Hematopoietic multipotent progenitor cell treated with erythropoietin and hydrocortisone succinate and interleukin-3 and kit ligand, for 15 days (in vitro differentiated cells): ENCODE measurements at regions not wholly inside any gene's neighbourhood (a gene's known extent, or its start where the extent isn't known, plus 50 kb on each side); places are given as distances from the start of the nearest gene placed in this dataset.
"Not testable (repeated sequence)": the region's sequence is repeated elsewhere in the genome, so short reads cannot be mapped to it uniquely, and the experiment has no call there.

Source experiments
- DNase-seq: peaks from one replicate; pipeline ENCODE4 v3.0.0-alpha.2; 2015; ENCODE audit warnings: low spot score

DNA sequence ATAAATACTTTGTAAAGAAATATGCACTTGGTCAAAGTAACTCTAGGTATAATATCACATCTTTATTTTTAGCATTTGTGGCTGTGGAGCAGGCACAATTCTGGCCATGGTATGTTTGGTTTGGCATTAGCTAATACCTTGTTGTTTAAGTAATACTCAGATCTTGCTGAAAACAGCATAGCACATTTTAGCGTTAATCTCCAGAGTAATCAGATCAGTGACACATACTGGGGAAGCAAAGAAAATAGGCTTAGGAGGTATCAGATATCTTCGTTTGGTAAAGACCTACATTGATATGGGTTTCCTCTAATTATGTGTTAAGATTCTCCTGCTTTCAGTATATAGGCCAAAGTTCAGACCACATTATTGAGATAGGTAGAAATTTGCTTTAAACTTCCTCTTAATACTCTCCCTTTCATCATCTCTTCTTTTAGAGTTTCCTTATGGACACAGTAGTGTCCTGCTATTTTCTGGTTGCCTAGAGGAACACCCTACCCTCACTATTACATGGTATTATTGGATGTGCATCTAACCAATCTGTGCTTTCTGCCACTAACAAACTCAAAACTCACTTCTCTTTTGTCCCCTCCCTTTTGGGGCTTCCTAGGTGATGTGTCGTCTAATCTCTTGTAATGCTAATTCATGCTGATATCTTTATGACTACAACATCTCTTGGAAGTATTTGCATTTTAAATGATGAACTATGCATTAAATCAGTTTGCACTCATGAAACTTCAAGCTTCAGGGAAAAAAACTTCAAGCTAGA, 437.3 kb upstream of the ADAMTSL1 start:
- DNase-seq: no peak

- DNase-seq: no peak
These were observed 436.0 kb upstream of the ADAMTSL1 start for GRCh38 chr9:18037981-18038380.

DNA sequence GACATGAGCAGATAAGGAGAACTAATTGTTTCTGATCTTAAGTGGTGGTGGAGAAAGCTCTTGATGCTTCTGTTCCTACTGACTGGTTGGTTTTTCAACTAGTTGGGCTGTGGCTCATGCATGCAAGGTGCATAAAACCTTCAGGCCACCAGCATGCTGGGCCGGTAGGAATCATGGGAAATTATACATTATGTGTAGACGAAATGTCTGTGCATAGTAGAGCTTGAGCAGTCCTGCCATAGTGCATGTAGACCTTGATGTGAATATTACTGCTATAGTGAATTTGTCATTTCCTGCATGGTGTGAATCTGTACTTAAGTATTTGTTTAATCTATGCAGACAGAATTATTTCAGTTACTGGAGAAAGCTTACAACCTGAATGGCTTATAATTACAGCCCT, 433.6 kb upstream of the ADAMTSL1 start:
- DNase-seq: no peak

DNA sequence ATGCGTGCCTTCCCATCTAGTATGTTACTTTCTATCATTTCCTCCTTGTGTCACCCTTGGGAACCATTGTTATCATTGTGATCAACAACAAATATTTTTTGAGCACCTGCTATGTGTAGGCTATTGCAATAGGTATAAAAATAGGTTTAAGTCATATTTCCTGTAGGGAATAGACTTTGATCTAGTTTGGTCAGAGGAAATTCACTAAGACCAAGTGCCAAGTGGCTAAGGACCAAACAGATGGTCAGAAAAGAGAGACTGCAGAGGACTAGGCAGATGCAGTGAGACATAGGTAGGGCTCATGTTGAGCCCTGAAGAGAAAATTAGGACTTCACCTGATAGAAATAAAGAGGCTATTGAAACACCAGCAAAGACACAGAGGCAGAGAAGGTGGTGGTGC, 430.0 kb upstream of the ADAMTSL1 start:
- no peak for DNase-seq

DNA sequence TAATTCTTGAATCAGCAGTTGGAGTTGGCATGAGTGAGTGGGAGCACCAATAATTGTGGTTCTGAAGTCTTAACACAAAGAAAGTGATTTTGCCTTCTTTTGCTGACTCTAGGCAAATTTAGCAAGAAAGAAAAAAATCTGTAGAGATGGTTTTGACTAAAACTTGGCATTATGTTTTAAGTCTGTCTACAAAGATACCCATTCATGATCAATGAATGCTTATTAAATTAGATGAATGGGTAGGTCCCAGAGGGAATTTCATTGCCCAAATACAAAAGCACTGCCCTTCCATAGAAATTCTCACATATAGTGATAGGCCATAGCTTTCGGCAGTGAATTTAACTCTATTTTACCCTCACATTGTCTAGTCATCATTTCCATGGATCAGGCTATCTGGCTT, 428.6 kb upstream of the ADAMTSL1 start:
- no peak for DNase-seq

DNA sequence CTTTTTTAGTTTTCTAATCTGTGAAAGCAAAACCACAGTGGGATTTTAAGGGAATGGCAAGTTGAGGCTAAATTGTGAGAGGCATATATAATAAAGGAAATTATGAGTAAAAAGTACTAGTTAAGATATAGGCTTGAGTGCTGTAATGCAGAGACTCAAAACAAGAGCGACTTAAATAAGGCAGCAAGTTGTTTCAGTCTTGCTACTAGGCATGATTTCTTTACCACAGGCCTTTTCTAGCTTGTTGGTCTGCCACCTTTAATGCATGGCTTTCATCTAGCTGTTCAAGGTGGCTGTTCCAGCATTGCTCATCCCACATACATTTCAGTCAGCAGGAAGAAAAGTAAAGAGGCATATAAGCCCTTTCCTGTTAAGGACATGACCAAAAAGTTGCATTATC, 427.9 kb upstream of the ADAMTSL1 start:
- no peak for DNase-seq

- DNase-seq: no peak
These were observed 422.3 kb upstream of the ADAMTSL1 start for GRCh38 chr9:18051638-18052037.

DNA sequence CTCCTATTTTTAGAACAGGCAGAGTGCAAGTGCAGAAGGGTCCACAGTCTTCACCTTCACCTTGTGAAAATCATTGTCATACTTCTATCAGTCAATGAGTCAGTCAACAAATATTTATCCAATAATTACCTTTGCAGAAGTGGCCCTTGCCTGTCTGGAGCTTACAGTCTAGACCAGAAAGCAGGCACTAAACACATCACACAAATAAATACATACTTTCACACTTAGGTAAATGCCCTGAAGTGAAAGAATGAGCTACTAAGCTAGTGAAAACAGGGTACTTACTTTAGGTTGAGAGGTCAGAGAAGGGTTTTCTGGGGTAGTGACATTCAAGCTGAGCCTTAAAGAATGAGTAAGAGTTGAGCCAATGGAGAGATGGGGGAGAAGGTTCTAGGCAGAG, 421.9 kb upstream of the ADAMTSL1 start:
- DNase-seq: no peak

DNA sequence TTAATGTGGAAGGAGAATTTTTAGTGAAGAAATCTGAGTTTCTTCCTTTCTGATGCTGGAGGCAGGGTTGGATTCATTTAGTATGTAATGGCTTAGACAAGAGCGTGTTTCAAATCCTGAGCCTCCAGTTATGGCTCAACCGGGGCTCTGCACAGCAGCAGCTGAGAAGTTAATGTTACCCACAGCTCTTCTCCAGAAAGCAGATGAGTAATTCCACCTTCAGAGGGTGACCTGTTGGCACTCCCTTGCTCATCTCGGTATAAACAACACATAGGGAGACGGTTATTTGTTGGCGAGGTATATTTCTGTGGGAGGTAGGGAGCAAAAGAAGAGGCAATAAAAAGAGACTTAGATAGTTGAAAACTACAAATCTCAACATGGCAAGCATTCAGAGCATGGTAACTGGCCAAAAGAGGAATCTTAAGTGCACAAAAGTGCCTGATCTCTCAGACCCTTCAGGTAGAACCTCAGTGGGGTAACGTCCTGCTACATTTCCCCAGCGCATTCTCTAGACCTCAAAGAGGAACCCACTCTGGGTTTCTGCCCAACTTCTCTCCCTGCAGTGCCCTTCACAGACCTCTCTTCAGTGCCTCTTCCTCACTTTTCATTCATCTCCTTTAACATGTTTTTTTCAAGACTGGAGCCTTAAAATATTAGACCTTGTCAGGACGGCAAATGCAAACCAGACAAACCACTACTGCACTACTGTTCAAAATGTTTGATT, 417.5 kb upstream of the ADAMTSL1 start:
- no peak for DNase-seq

GRCh38 chr9:18056993-18057369, 417.0 kb upstream of the ADAMTSL1 start:
- DNase-seq: no peak

DNA sequence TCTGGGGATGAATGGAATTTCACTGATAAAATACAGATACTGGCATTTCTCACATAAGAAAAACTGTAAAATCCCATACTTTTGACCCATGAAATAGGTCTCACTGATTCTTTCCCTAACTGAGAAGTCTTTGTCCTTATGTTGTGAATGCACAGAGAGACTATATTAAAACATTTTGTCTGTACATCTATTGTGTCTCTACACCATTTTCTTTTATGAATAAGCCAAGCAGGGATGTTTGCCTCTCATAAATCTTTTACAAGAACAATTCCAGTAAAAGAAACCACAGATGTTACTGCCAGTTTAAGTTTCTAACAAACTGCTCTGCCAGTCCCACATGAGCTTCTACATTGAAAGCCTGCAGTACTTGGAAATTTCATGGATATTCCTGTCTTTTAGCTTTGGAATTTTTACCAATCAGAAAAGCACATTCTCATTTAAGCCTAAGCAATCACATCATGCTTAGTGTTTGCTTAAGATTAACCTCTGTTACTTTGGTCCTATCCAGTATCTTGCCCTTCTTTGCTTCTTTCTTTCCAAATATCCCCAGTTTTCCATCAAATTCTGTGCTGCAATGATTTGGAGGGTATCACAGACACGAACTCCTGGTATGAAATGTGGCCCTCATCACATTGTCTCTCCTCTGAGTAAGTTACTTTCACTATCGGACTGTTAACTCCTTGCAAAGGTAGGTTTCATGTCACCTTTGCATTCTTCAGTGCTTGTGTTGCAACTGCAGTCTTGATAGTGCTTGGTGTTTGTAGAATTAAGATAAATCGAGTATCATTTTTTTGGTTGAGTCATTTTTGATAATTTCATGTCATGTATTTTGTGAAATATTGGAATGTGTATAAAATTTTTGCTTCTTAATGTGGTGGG, 415.1 kb upstream of the ADAMTSL1 start:
- no peak for DNase-seq

DNA sequence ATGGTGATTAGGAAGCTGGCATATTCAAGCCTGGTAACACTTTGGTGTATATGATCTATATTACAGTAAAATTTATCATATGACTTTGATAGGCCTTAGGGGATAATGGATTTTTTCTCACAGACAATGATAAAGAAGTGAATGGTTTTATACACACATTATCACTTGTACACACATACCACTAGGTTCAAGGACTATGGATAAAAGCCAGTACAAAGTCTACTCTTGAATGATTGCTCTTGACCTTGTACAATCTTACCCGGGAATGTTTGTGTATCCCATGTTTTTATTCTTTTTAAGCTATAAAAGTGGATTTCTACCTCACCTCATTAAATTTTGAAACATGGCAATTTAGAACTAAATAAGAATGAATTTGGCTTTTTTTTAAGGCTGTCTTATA, 414.5 kb upstream of the ADAMTSL1 start:
- DNase-seq: no peak

- no peak for DNase-seq
These were observed 413.6 kb upstream of the ADAMTSL1 start for GRCh38 chr9:18060269-18060934.

- DNase-seq: no peak
These were observed 412.6 kb upstream of the ADAMTSL1 start for GRCh38 chr9:18061332-18061731.

GRCh38 chr9:18061856-18062255, 412.1 kb upstream of the ADAMTSL1 start:
- no peak for DNase-seq

DNA sequence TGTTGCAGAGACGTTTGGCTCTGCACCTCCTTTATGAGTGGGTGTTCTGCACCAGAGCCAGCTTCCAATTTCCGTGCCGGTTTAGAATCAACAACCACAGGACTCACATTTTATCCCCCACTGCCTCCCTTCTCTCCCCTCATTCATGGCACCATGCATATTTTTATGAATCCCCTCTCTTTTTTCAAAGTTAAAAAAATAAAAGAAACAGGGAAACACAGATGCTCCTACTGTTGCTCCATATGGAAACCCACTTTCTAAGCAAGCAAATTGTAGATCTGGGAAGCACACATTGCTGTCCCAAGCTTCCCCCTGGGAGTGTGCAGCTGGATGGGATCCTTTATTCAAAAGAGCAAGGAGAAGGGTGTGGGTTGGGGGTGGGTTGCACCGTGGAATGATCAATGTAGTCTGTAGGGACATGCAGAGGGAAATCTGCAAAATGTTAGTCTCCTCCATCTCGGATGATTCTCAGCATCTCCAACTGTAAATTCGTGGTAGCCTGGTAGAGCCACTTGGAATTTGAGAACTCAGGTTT, 410.0 kb upstream of the ADAMTSL1 start:
- DNase-seq: no peak

DNA sequence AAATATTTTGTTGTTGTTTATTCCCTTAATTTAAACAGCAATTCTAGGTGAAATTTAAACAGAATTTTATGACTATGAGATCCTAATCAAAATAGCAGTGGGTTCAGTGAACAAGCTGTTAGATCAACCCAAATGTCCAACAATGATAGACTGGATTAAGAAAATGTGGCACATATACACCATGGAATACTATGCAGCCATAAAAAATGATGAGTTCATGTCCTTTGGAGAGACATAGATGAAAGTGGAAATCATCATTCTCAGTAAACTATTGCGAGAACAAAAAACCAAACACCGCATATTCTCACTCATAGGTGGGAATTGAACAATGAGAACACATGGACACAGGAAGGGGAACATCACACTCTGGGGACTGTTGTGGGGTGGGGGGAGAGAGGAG, 407.3 kb upstream of the ADAMTSL1 start:
- not testable (repeated sequence) for DNase-seq

GRCh38 chr9:18067548-18068120, 406.3 kb upstream of the ADAMTSL1 start:
- no peak for DNase-seq

DNA sequence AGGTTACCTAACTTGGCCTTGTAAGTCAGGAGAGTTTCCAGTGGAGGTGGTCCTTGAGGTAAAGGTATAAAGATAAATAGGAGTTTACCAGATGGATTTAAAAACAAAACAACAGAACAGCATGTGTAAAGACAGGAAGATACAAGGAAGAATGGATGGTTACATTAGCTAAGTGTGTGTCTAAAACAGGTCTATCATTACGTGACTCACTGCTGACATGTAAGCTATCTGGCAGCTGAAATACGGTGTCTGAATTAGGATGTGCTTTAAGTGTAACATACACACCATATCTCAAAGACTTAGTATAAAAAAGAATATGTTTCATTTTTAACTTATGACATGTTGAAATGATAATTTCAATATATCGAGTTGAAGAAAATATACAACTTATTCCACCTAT, 405.1 kb upstream of the ADAMTSL1 start:
- DNase-seq: no peak

DNA sequence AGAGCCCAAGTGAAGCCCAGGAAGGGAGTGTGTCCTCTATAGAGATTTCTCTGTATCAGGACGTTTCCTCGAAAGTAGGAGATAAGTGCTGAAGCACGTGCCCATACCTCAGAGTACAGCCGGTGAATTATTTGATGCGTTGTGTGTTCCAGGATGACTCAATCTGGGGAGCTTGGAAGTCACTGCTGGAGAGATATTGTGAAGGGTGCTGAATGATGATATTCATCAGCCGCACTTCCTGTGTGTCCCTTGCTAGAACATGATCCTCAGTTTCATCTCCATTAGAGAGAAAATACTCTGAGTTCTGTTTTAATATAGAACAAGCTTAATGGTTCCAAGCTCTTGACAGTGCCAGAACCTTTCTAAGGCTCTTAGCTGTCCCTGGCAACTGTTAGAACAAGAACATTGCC, 402.3 kb upstream of the ADAMTSL1 start:
- no peak for DNase-seq

DNA sequence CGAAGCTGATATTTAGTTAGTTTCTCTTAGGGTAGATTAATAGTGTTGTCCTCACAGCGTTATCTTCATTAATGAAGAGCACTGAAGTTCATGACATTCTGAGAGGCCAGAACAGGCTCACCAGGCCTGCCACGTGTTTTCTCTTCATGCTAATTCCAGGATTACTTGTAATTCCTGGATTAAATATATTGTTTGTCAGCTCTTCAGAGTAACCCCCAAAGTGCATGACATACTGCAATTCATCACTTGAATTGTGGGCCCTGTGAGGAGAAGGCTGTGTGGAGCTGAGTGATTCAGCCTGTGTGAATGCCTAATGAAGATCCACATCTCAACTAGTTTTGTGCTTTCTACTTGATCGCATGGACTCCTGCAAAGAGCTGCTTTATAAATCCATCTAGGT, 401.0 kb upstream of the ADAMTSL1 start:
- no peak for DNase-seq

- no peak for DNase-seq
These were observed 399.9 kb upstream of the ADAMTSL1 start for GRCh38 chr9:18074041-18074440.
